ENCODE measurements at regions not wholly inside any gene's neighbourhood (a gene's known extent, or its start where the extent isn't known, plus 50 kb on each side); places are given as distances from the start of the nearest gene placed in this dataset.
"Not testable (repeated sequence)": the region's sequence is repeated elsewhere in the genome, so short reads cannot be mapped to it uniquely, and the experiment has no call there.

DNA sequence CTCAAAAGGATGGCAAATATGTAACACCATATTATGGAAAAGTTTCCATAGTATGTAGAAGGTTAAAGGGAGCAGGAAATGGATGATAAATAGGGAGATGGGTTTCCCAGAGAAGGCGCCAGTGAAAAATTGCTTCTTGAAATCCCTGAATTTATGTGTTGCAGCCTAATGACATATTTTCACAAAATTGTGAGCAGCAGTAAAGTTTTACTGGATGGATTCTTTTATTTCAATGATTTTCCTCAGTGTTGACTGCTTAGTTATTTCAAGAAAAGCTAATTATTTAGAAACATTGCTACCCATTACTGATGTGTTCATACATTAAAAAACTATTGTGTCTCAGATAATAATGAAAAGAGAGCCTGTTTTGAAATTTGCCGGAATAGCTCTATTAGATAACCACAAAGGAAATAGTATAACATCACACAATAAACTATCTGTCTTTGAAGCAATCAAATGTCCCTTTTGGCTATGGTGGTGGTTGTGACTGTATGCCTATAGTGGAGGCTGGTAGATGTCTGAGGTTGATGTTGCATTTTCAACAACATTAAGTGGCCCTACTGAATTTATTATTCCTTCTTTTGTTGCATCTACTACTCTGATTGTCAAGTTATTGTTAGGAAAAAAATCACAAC is 169.9 kb upstream of the HAND2 start:
- DNase-seq (ENCODE audit: low read depth) = no peak

DNA sequence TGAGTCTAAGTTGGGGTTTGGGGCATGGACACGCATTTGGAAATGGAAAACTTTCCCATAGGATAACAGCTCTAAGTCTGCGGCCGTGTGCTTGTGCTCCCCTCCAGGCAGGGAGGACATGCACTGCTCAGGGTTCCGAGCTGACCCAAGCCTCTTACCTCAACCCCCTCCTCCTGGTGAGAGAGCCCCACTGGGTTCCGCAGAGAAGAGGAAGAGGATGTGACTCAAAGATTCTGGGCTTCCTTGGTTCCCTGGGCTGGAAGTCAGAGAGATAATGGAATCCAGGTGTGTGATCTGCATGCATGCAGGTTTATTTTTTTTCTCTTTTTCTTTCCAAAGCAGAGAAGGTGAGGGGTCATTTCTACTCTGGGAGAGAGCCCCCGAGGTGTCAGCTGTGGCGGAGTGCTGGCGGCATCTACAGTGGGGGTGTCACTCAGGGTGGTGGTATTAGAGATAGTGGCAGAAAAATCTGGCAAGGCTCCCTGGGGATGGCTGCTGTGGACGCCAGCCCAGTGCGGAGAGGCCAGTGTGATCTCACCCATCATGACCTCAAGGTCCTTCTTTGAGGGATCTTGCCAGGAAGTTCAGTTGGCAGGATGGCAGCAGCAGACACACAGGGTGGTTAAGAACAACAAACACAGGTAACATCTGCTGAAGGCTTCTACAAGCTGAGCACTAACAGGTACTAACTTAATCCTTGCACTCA is 168.7 kb upstream of the HAND2 start:
- DNase-seq (ENCODE audit: low read depth) = no peak

DNA sequence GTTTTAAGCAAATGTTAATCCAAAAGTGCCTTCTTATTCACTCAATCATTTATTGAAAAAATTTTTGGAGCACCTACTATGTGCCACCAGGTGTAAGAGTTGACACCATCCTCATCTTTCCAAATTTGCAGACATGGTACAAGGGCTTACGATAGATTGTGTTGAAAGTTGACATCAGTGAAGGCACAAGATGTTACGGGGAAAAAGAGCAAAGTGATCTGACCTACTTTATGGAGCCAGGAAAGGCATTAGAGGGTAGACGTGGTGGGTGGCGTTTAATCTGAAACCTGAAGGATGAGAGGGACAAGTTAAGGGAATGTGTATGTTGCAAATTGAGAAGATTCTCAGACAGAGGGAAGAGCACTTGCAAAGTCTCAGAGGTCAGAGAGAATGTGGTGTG is 167.8 kb upstream of the HAND2 start:
- DNase-seq (ENCODE audit: low read depth) = no peak

DNA sequence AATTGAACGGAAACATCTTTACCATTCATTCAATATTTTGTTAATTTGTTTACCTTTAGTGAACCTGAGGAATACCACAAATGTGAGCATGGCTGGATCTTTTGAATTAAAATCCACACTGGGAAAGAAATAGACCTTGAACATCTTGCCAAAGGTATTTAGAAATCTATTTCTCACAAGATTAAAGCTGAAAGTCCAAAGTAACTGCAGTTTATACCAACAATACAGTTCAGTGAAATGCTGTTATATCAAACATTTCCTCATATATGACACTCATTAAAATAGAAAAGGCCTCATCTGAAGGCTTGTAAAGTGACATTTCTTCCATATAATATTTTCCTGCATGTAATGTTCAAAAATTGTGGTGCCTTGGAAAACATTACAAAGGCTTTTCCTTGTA is 166.5 kb upstream of the HAND2 start:
- DNase-seq (ENCODE audit: low read depth) = no peak

DNA sequence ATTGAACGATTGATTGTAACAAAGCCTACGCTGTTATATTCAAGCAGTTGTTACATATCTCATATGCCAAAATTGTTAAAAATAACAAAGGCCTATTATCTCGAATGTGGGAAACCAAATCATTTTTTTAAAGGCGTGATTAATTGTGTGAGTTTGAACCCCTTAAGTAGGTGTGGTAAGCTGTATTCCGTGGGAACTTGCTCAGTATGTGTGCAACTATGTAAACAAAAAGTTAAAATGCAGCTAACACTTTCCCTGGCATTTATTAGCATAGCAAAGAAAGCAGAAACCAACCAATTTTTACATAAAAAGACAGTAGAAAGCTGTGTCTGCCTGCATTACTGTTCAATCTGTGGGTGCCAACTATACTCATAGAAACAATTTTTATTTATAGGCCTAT is 166.0 kb upstream of the HAND2 start:
- no peak for DNase-seq (ENCODE audit: low read depth)

DNA sequence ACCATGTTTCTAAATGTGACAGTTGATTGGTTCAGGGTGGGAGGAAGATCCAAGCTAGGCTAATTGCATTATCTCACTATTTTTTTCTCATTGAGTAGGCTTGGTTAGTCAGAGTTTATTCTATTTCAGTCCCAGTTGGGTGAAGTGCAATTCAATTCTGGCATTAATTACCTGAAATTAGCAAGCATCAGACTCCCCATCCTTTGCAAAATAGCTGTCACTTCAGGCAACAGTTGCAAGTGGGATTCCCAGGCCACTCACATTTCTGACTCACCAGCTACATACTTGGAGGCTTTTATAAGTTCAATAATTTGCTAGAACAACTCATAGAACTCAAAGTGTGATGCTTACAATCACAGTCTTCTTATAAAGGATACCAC is 155.8 kb upstream of the HAND2 start:
- no peak for DNase-seq (ENCODE audit: low read depth)

DNA sequence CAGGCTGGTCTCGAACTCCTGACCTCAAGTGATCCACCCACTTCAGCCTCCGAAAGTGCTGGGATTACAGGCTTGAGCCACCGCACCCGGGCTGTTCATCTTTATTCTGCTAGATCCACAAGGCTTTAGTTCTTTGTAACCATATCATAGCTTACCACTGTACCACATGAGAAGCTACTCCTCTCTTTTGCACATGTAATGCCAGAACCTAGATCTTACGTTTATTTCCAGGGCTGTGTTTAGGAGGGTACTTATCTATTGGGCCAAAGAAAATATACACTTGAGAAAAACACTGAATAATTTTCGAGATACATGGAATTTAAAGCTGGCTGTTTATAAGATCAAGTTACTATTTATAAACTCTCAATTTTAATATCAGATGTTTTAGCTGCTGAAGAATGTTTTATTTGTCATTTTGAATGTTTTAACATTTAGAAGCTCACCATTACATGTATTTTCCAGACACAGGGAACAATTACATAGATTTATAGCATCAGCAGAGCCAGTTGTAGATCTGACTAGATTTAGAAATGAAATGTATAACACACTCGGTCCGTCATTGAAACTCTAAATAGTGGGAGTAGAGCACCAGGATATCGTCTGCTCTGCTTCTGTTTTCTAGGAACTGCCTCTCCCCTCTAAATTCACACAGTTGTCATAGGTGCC is 155.3 kb upstream of the HAND2 start:
- no peak for DNase-seq (ENCODE audit: low read depth)

DNA sequence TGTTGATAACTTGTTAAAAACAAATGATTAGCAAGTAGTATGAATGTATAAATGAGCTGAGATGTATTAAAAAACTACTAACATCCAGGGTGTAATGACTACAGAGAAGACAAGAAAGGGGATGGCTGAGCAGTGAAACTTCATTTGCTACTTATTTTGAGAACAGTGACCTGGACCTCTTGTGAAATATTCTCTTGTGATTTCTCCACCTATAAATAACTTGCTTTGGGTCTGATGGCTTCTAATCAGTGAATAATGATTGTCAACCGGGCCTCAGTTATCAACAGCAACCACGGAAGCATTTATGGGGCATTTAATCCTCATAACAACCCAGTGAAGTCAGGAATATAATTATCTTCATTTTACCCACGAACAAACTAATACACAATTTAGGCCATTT is 154.2 kb upstream of the HAND2 start:
- no peak for DNase-seq (ENCODE audit: low read depth)

DNA sequence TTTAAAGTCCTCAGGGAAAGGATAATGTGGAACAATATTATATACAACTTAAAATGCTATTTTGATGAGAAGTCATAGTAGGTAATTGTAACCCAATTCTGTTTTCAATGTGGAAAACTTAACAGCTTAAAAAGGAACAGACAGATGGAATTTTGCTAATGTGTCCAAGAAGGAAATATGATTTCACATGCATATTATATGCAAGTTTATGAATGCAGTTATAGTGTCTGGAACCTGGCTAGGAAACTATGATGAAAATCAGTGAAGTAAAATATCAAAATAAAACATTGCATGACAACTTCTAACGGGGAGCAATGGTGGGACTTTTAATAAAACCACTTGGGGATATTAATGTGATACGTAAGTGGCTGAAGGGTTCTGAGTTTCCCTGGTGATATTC is 152.6 kb upstream of the HAND2 start:
- no peak for DNase-seq (ENCODE audit: low read depth)

DNA sequence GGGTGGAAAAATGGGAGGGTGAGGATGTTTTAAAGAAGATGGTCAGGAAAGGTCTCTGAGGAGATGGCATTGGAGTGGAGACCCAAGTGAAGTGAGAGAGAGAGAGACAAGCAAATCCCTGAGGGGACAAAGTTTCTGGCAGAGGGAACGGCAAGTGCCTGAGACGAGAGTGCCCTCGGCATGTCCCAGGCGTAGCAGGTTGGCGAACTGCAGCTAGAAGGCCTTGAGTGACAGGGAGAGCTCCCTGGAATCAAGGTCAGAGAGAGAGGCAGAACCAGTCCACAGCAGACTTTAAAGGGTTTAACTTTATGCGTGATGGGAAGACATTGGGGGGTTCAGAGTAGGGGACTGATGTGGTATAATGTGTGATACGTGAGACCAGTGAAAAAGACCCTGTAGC is 150.2 kb upstream of the HAND2 start:
- no peak for DNase-seq (ENCODE audit: low read depth)

DNA sequence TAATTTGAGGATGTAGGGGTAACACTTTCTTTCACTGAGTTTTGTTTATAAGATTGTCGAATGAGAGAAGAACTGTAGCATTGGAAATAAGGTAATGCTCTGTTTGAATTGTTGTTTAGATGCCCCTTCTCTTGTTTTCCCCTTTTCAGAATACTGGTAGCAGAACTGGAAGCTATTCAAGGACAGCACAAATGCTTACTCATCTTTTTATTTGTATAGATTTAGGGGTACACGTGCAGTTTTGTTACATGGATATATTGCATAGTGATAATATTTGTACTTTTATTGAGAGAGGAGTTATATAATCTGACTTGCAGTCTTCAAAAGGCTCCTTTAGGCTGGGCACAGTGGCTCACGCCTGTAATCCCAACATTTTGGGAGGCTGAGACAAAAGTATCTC is 145.4 kb upstream of the HAND2 start:
- no peak for DNase-seq (ENCODE audit: low read depth)

DNA sequence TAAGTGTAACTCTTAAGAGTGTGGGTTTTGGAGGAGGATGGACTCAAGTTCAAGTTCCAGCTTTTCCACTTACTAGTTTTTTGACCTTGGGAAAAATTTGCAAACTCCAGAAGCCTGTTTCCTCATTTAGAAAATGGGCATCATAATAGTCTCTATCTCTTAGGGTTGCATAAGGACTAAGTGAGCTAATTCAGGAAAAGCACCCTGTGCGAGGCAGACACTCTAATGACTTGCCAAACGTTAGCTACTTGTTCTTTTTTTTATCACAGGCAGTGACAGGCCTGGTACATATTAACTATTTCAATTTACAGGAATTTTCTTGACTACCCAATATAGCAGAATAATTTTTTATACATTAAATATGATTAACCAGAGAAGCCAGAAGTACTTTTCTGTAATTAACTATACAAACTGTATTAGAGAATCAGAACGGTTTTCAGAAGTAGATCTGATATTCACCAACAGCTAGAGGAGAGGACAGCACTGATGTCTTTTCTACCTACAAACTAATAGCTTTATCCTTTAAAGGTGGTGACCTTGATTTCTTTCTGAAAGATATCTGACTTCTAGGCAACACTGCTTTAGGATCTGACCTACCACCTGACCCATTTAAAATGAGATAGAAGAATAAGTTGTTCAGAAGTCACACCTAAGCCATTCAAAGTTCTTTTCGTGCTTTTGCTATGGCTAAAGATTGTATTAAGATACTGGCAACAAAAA is 139.6 kb upstream of the HAND2 start:
- no peak for DNase-seq (ENCODE audit: low read depth)

DNA sequence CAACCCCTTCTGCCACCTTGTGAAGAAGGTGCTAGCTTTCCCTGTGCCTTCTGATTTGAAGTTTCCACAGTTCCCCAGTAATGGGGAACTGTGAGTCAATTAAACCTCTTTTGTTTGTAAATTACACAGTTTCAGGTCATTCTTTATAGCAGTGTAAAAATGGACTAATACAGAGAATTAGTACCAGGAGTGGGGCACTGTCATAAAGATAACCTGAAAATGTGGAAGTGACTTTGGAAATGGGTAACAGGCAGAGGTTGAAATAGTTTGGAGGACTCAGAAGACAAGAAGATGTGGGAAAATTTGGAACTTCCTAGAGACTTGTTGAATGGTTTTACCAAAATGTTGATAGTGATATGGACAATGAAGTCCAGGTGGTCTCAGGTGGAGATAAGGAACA is 131.0 kb upstream of the HAND2 start:
- no peak for DNase-seq (ENCODE audit: low read depth)

DNA sequence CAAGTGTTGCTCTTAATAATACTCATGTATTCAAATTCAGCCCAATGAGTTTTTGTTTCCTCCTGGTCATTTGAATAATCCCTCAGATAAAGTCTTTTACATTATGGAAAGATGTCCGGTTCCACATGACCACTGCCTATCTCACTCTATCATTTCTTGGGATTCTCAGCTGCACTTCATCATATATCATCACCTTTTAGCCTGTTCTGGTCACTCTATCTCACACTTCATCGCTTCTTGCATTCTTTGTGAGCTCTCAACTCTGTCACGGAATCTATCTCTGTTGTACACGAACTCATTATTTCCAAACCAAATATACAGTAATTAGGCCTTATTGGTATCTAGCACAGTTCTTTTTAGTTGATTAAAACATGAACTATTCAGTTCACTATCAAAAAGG is 126.9 kb upstream of the HAND2 start:
- no peak for DNase-seq (ENCODE audit: low read depth)

DNA sequence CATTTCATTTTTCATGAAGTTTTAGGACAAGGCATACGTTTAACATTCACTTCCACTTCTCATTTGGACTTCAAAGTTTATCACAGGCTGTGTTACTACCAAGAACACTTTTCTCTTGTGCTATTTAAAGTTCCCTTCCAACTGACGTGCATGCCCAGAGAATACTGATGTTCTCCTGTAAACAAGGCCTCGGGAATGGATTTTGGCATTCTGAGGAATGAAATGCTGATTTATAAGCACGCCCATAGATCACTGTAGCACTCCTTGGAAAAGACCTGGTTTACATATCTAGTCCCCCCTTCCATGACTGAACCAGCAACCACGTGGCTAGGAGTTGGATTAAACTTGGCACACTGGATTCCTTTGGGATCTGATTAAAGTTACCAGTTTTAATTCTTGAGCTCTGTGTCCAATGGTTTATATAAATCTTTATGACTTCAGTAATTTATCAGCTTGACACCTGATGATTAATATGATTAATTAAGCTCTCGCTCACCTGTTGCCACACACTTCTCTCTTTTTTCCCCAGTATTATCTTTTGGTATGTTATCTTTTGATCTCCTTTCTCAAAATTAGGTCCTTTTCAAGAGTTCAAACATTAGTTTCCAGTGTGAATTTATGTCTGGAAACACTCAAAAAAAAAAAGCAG is 122.4 kb upstream of the HAND2 start:
- no peak for DNase-seq (ENCODE audit: low read depth)

DNA sequence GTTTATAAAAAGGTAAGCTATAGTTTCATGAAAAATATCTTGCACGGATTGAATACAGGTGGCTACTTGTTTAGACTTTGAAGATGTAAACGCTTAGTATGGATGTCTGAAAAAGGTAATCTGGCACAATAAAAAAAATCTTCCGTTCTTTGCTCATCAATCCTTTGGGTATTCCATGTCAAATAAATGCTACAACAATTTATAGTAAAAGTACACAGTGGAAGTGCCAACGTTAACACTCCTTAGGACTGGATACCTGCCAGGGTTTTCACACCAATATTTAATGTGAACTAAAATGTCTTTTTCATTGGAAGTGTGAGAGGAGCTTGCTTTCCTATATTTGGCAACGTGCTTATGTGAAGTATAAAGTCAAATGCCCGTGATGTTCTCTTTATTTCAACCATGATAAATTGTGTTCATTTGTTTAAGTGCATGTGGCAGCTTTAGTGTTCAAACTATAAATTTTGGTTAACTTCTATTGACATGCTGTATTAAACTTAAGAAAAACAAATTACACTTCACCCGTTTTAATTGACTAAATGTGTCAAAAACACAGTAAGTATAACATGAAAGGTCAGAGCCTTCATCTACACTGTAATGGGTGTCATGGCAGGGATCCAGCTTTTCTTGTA is 121.7 kb upstream of the HAND2 start:
- DNase-seq (ENCODE audit: low read depth) = no peak

DNA sequence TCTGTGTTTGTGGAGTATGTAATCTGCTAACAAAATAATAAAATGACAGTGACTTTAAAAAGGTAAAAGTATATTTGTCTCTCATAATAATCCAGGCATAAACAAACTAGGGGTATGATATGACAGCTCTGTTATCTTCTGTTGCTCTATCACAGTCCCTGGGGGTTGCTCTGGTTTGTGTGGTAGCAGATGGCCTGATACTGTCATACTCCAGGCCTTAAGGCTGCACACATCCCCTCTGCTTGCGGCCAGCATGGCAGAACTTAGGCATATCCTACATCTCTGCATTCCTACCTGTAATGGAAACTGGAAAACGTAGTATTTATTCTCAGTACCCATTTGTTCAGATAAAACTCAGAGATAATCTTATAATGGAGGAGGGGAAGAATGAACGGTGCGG is 117.9 kb upstream of the HAND2 start:
- DNase-seq (ENCODE audit: low read depth) = no peak

DNA sequence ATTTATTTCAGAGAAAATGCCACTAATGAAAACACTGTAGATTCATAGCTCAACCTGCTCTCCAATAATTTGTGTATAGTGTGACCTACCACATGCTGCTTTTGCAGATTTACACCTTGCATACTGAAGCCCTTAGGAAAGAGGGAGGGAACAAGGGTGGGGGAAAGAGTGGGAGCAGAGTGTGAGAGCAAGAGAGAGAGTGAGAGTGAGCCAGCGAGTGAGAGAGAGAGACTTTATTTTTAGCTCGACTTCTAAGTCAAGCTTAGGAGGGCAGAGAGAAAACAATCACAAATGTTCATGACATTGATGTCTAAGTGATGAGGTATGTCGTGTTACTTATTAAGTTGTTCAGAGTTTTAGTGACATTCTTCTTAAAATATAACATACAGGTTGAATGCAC is 112.5 kb upstream of the HAND2 start:
- no peak for DNase-seq (ENCODE audit: low read depth)

DNA sequence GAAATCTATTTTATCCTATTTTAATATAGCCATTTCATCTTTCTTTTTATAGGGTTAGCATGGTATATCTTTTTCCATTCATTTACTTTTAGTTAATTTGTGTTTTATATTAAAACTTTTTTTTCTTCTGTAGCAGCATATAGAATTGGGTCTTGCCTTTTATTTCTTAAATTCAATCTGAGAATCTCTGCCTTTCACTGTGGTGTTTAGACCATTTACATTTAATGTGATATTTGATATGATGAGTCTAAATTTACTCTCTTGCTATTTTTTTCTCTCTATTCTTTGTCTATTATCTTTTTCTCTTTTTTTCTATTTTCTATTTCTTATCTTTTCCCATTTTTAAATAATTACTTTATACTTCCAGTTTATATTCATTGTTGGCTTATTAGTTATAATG is 105.4 kb upstream of the HAND2 start:
- DNase-seq (ENCODE audit: low read depth) = no peak

DNA sequence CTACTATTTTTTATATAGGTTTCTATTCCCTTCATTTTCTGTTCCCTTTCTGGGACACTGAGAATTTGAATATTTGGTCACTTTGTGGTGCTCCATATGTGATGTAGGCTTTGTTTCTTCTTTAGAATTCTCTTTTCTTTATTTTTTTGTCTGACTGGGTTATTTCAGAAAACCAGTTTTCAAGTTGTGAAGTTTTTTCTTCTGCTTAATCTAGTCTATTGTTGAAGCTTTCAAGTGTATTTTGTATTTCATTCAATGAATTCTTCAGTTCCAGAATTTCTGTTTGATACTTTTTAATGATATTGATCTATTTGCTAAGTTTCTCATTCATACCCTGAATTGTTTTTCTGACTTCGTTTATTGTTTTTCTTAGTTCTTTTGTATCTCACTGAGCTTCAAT is 96.2 kb upstream of the HAND2 start:
- no peak for DNase-seq (ENCODE audit: low read depth)

DNA sequence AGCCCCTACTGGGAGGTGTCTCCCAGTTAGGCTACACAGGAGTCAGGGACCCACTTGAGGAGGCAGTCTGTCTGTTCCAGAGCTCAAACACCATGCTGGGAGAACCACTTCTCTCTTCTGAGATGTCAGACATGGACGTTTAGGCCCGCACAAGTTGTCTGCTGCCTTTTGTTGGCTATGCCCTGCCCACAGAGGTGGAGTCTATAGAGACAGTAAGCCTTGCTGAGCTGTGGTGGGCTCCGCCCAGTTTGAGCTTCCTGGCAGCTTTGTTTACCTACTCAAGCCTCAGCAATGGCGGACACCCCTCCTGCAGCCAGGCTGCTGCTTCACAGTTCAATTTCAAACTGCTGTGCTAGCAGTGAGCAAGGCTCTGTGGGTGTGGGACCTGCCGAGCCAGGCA is 88.6 kb upstream of the HAND2 start:
- not testable (repeated sequence) for DNase-seq (ENCODE audit: low read depth)

DNA sequence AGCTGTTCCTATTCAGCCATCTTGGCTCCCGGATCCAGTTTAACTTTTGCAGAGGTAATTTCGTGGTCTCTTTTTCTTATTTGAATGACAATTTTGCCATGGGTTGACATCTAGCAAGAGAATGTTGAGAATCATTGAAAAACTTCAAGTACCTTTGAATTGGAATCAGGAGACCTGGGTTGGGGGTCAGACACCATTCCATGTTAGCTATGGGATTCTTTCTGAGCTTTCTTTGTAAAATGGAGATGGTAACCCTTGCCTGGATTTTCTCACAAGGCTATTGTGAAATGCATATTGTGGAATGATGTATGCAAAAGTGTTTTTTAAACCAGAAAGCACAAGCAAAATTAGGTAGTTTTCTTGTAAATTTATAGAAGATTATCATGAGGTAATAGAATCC is 79.1 kb upstream of the HAND2 start:
- DNase-seq (ENCODE audit: low read depth) = no peak

All from HS-27A (cell line).